ENCODE measurements at regions not wholly inside any gene's neighbourhood (a gene's known extent, or its start where the extent isn't known, plus 50 kb on each side); places are given as distances from the start of the nearest gene placed in this dataset.

DNA sequence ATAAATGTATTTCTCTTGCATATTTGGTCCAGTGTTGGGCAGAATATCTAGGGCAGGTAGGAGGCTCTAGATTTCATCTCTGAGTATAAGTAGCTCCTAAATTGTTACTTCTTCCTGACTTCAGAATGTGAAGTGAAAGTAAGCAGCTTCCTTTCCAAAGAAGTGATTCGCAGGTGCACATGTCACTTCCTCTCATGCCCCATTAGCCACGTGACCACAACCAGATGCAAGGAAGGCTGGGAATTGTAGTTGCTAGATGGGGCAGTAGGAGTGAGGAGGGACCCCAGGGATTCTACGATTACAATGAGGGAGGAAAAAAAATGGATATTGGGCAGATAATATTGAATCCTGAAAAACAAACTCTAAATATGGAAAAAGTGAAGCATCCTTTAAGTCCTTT, 113.2 kb upstream of the CYYR1 start:
- Histone ChIP-seq H2AK5ac (ENCODE audit: low read depth, low read length) (no peak overlapping the region), H3K79me1 (ENCODE audit: low read depth in 1 of 2, low read length in 2 of 2) (no peaks in the 10 kb centered on the region), H4K8ac (ENCODE audit: low read depth in 2 of 2, low read length in 2 of 2) (0 out of 4 replicates have a peak overlapping the region, but pooled peaks of 1 of the 2 experiments have one; percentile 9), H2BK5ac (ENCODE audit: low read depth, low read length, poor library complexity, severe bottlenecking) (no peak overlapping the region), H3K4me2 (ENCODE audit: low read depth, low read length) (peak overlapping the region; percentile 50; the same call in 1 of the 2 replicates), H2BK20ac (ENCODE audit: low read depth, low read length) (no peak overlapping the region), H3K4me3 (ENCODE audit: insufficient read depth, low read depth, low read length) (no peak overlapping the region), H4K20me1 (ENCODE audit: insufficient read depth, low read length) (no peaks in the 10 kb centered on the region), H2BK120ac (ENCODE audit: low read depth, low read length) (no peak overlapping the region), H3K9me3 (ENCODE audit: control insufficient read depth, insufficient read depth, low read length) (peaks cover 4% of the 10 kb centered on the region; the same call in 1 of the 2 replicates), H2AFZ (replicated peaks; ENCODE audit: low read length, poor library complexity) (no peak overlapping the region), H3K9me1 (ENCODE audit: insufficient read depth, low read length) (no peaks in the 10 kb centered on the region), H3K4ac (ENCODE audit: low read depth, low read length) (no peak overlapping the region), H3K27ac (ENCODE audit: insufficient read depth, low read length) (no peak overlapping the region), H3K56ac (ENCODE audit: extremely low read depth, insufficient read depth, low read length) (no peak overlapping the region), H3K18ac (ENCODE audit: low read depth, low read length) (no peak overlapping the region), H3K4me1 (ENCODE audit: control insufficient read depth, insufficient read depth, low read length) (no peaks in the 10 kb centered on the region), H3K9ac (ENCODE audit: low read depth, low read length) (no peak overlapping the region), H4K91ac (ENCODE audit: insufficient read depth, low read depth, low read length) (no peak overlapping the region), H2AK9ac (replicated peaks; ENCODE audit: low read depth, low read length, poor library complexity) (no peak overlapping the region), H4K5ac (ENCODE audit: low read depth, low read length) (no peak overlapping the region), H3K36me3 (ENCODE audit: control insufficient read depth, insufficient read depth, low read length) (no peaks in the 10 kb centered on the region), H3K23ac (ENCODE audit: low read depth, low read length) (no peak overlapping the region), H3K27me3 (ENCODE audit: control insufficient read depth, insufficient read depth, low read length) (no peaks in the 10 kb centered on the region), H3K14ac (replicated peaks; ENCODE audit: low read depth, low read length) (no peak overlapping the region), H2BK15ac (ENCODE audit: low read depth, low read length) (no peak overlapping the region)
- TF ChIP-seq CEBPB (IDR thresholded peaks at IDR 0.05; ENCODE audit: low read depth, low read length) (no peak), RFX5 (IDR thresholded peaks at IDR 0.05; ENCODE audit: low read depth, low read length) (no peak), POLR2A (IDR thresholded peaks at IDR 0.05; ENCODE audit: low read depth, low read length) (no peak)
- TF ChIP-seq, protein P1, sequence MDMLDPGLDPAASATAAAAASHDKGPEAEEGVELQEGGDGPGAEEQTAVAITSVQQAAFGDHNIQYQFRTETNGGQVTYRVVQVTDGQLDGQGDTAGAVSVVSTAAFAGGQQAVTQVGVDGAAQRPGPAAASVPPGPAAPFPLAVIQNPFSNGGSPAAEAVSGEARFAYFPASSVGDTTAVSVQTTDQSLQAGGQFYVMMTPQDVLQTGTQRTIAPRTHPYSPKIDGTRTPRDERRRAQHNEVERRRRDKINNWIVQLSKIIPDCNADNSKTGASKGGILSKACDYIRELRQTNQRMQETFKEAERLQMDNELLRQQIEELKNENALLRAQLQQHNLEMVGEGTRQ (IDR thresholded peaks at IDR 0.05; ENCODE audit: low read depth, low read length): peak; percentile 79
- ATAC-seq (ENCODE audit: low read depth) (no peak), DNase-seq (peak; percentile 44)
- in situ Hi-C loops (cut with MboI; ENCODE audit: low sequenced_read_pairs) (no loop called here), intact Hi-C loops (cut with micrococcal nuclease) (no loop called here), dilution Hi-C loops (cut with HindIII; ENCODE audit: low sequenced_read_pairs, unreplicated experiment) (no loop called here)
- no TSS peak for BruUV-seq (replicated peaks)
- ChIA-PET CTCF (interaction anchor here (0.9 kb wide), 1 partner anchor 30 kb away, joined by 3 read pairs; no protein-coding TSS in a partner anchor), POLR2A (ENCODE audit: unreplicated experiment) (no interaction called here)
- no CpG with 5 or more reads among the region's 3 CpGs for WGBS, 2 experiments (ENCODE audit: extremely low coverage in 2 of 2, insufficient read length in 1 of 2)
